Islet of Langerhans (tissue), 1 donor: ENCODE measurements at regions not wholly inside any gene's neighbourhood (a gene's known extent, or its start where the extent isn't known, plus 50 kb on each side); places are given as distances from the start of the nearest gene placed in this dataset.

Experiments
- FAIRE-seq: peaks from one replicate; lab custom pipeline; 2011; peaks lifted over from hg19 to GRCh38; lab: Jason Lieb, UNC

- no peak for FAIRE-seq
Observed at GRCh38 chr3:154759966-154760365, 320.2 kb upstream of the MME start.

- FAIRE-seq, result peak; percentile 94
Observed at GRCh38 chr3:154758109-154758868, 321.8 kb upstream of the MME start.

DNA sequence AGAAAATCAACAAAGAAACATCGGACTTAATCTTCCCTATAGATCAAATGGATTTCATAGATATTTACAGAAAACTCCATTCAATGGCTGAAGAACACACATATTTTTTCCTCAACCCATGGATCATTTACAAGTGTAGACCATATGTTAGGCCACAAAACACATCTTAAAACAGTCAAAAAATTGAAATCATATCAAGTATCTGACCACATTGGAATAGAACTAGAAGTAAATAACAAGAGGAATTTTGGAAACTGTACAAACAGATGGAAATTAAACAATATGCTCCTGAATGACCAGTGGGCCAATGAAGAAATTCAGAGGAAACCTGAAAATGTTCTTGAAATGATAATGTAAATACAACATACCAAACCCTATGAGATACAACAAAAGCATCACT is 323.1 kb upstream of the GPR149 start:
- no peak for FAIRE-seq

DNA sequence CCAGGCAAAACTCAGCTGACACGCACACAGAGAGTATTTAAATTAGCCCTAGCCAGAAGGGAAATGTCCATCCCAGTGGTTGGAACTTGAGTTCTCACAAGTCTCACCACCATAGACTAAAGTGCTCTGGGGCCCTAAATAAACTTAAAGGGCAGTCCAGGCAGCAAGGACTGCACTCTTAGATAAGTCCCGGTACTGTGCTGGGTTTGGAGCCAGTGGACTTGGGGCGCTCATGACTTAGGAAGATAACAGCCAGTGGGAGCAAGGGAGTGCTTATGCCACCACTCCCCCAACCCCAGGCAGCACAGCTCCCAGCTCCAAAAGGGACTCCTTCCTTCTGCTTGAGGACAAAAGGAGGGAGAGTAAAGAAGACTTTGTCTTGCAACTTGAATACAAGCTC is 319.5 kb upstream of the GPR149 start:
- no peak for FAIRE-seq

- no peak for FAIRE-seq
Observed at GRCh38 chr3:154745929-154746328, 315.9 kb upstream of the GPR149 start.

- no peak for FAIRE-seq
Observed at GRCh38 chr3:154745122-154745521, 315.1 kb upstream of the GPR149 start.

DNA sequence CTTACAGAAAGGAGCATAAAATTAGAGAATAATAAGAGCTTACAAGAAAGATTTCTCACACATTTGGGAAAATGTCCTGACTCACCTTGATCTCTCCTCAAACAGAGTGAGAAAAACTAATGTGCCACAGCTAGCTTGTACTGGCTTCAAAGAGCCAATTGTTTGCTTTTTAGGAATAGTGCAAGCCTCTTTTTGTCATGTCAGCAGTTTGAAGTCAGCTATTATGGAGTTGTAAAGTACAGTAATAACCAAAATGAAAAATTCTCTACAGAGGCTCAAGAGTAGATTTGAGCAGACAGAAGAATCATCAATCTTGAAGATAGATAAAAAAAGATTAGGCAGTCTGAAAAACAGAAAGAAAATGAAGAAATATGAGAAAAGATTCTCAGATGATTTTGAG is 313.4 kb upstream of the GPR149 start:
- no peak for FAIRE-seq

DNA sequence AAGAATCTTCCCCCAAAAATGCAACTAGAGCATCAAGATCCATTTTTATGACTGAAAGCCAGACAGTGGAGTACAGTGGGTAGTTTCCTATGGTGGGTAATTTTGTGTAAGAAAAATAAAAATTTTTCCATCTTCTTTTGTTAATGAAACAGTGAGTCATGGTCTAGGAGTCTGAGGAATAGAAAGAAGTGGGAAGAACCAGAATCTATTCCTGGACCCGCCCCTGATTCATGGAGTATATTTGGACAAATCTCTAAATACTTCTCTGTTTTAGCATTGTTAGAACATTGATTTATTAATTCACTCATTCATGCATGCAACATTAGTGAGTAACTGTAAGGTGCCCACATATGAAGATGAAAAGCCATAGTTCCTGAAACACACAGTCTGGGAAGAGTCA is 304.5 kb upstream of the GPR149 start:
- no peak for FAIRE-seq

DNA sequence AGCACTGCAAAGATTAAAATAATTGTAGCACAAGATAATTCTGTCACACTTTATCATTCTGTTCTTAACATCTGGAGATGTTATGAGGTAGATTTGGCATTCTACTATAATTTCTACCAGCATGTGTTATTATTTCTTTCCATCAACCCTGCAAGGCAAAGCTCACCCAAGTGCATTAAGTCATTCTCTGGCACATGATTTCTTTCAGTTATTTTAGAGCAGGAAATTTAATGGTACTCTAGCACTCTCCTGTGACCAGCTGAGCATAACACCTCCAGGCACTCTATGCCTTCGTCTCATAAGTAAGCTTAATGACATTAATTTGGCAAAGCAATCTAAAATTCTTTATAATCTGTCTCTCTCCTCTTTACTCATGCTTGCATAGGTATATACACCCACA is 300.2 kb upstream of the GPR149 start:
- no peak for FAIRE-seq

- no peak for FAIRE-seq
Observed at GRCh38 chr3:154729741-154730140, 299.8 kb upstream of the GPR149 start.

DNA sequence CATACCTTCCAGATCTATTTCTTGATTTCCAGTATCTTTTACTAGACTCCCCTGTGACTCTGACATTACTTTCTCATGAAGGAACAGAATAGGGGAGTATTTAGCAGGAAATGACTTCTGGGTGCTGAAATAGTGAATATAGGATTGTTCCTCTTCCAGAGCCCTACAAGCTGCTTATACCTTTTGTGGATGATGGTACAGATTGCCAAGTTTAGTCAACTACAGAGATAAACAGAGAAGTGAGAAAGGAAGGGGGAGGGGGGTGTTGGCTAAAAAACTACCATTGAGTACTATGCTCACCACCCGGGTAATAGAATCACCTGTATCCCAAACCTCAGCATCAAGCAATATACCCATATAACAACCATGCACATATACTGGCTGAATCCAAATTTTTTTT is 298.3 kb upstream of the GPR149 start:
- no peak for FAIRE-seq

- no peak for FAIRE-seq
Observed at GRCh38 chr3:154720921-154721320, 290.9 kb upstream of the GPR149 start.

GRCh38 chr3:154718053-154718452 is 288.1 kb upstream of the GPR149 start:
- FAIRE-seq, result no peak

DNA sequence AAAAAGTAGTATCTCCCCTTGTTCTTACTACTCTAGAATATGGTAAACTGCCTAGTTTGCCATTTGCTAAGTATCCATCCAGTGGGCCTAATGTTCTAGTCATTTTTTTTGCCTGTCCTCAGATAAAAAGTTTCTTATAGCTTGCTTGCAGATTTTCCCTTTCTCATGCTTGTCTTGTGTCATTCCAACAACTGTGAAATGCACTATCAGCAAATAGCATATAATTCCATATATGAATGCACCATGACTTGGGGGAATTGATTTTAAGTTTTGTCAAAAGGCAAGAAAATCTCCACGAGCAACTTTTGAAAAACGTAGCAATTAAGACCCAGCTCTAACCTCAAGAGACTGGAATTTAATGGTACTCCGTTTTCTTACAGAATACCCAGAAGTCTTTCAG is 286.2 kb upstream of the GPR149 start:
- no peak for FAIRE-seq

GRCh38 chr3:154708554-154708953 is 278.6 kb upstream of the GPR149 start:
- FAIRE-seq, result no peak

DNA sequence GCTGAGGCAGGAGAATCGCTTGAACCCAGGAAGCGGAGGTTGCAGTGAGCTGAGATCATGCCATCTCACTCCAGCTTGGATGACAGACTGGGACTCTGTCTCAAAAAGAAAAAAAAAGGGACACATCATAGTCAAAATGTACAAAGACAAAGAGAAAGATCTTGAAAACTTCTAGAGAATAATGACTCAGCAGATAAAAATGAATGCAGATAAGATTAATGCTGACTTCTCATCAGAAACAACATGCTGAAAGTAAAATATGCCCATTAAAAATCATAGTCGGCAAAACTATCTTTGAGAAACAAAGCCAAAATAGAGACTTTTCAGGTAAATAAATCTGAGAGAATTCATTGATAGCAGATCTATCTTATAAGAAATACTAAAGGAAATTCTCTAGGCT is 271.1 kb upstream of the GPR149 start:
- no peak for FAIRE-seq

DNA sequence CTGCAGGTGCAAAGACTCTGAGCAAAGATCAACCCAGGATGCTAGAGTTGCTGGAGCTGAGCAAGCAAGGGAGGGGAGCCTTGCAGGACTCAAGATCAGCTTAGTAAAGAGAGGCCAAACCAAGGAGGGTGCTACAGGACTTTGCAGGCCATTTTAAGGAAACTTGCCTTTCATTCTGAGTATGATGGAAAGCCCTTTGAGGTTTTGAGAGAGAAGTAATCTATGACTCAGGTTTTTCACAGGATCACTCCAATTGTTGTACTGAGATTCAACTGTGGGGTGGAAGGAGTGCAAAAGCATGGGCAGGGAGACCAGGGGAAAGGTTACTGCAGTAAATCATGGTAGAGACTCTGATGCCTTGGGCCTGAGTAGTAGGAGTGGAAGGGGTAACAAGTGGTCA is 260.4 kb upstream of the GPR149 start:
- FAIRE-seq, result no peak

DNA sequence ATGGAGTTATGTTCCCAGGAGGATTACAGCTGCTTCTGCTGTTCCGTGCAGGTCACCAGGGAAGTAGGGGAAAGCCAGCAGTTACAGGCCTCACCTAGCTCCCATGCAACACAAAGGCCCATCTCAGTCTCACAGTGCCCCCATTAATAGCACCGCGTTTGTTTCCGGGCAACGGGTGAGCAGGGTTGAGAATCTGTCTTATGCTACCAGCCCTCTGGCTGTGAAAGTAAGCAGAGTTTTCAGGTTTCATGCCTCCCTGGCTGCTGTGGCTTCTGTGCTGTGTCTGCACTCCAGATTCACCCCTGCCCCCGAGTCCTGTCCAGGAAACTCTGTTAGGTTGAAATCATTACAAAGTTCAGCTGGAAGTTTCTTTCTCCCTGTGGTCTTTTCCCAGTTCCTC is 254.4 kb upstream of the GPR149 start:
- peak; percentile 65 for FAIRE-seq

DNA sequence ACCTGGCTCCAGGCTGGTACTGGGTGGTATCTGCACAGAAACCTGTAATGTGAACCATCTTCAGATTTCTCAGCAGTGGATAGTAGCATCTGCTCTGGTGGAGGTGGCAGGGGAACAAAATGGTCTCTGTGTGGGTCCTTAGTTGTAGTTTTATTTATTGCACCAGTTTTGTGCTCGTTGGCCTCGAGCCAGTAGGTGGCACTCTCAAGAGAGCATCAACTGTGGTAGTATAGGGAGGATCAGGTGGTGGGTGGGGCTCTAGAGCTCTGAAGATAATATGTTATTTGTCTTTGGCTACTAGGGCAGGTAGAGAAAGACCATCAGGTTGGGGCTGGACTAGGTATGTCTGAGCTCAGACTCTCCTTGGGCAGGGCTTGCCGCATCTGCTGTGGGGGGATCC is 254.0 kb upstream of the GPR149 start:
- no peak for FAIRE-seq

- peak; percentile 55 for FAIRE-seq
Observed at GRCh38 chr3:154678041-154678654, 248.2 kb upstream of the GPR149 start.

DNA sequence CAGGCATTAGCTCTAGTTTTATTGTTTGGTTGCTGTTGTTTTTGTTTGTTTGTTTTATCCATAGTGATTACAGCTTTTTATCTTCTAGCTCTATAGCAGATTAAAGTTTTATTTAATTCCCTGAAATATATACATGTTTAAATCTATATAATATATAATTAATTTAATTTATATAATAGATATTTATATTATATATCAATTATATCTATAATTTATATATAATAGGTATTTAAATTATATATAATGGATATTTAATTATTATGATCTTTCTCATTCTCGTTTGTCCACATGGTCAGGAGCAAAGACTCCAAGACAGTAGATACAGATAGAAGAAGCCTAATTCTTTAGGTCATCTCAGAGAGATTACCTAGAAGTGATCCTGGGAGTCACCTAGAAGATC is 238.8 kb upstream of the GPR149 start:
- no peak for FAIRE-seq

DNA sequence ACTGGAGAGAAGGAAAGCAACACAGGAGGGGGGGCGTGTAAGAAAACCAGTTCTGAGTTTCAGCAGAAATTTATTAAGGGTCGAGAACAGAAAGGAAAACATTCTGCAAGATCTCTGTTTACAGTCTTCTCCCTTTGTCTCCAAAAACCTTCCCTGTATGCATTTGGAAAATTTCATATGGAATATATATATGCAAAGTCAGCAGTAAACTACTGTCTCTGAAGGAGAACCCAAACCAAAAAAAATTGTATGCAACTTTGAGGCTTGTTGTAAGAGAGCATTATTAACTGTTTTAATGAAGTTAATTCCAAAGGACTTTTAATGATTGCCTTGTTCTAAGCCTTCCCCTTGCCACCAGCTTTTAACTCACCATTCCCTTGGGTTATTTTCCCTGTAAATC is 238.2 kb upstream of the GPR149 start:
- FAIRE-seq, result no peak

- no peak for FAIRE-seq
Observed at GRCh38 chr3:154666542-154666941, 236.6 kb upstream of the GPR149 start.

DNA sequence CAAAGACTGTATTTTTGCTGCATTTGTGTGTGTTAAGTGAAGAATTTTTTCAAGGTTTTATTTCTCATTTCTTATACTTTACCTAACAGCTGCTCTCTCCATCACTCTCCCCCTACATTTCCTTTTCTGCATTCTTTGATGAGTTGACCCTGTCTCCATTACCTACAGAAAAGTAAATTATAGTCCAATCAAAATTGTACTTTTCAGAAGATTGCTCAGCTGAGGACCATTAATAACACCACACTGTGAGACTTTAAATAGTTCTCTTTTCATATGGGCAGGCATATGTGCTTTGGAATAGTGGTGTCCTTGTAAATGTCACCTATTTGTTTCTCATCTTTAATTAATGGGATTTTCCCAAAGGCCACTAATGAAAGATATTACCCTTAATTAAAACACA is 234.7 kb upstream of the GPR149 start:
- FAIRE-seq, result no peak
